GM19099 (cell line): ENCODE measurements at regions not wholly inside any gene's neighbourhood (a gene's known extent, or its start where the extent isn't known, plus 50 kb on each side); places are given as distances from the start of the nearest gene placed in this dataset.

Experiments
- POLR2A ChIP-seq: IDR thresholded peaks from 3 replicates; pipeline ENCODE4 v1.6.1; 2011; ENCODE audit warnings: low read depth; ENCODE audit not compliant: insufficient read length; ENCODE audit errors: extremely low read depth

DNA sequence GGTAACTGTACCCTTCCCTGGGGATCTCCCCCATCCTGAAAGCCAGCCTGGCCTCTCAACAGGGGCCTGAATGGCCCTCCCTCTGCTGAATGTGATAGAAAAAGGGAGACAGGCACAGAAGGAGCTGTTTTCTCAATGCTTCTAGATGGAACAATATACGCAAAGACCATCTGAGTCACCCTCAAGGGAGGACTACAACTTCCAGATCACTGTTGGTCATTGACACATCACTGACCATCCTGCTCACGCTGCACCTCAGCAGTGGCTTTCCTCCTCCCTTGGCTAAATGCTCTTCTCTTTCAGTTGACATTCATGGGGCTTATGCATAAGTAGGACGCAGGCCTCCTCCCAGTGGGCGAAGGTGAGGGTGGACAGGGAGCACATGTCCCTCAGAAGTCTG, 112.2 kb upstream of the SHB start:
- no peak for TF ChIP-seq POLR2A

DNA sequence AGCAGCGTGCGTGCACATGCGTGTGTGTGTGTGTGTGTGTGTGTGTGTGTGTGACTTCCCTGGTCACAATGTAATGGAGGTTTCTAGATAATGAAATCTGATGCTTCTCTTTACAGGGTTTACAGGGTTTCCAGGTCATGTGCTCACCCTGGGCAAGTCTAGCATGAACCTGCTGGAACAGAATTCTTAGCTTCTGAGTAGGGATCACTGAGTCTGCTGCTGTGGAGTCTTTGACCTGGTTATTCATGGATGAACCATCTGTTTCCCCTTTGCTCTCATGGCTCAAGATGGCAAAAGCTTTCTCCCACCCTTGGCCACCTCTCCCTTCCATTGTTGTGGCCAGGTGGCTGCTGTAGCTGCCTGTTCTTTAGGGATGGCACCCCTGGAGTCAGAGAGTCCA, 111.6 kb upstream of the SHB start:
- TF ChIP-seq POLR2A, result no peak

DNA sequence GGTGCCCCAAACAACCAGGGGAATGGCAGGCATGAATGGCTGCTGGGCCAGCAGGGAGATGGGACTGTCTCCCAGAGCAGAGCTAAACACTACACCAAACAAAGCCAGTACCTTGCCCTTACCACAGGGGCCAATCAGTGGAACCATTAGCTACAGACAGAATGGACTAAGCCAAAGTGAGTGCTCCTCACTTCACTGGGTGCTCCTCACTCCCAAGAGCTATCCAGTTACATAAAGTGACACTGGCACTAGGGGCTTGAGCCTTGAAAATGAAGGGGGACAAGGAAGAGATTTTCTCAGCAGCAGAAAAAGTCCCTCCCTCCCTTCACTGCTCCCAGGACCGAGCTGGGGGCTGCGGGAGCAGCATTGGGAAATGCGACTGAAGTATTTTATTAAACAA, 110.9 kb upstream of the SHB start:
- no peak for TF ChIP-seq POLR2A

DNA sequence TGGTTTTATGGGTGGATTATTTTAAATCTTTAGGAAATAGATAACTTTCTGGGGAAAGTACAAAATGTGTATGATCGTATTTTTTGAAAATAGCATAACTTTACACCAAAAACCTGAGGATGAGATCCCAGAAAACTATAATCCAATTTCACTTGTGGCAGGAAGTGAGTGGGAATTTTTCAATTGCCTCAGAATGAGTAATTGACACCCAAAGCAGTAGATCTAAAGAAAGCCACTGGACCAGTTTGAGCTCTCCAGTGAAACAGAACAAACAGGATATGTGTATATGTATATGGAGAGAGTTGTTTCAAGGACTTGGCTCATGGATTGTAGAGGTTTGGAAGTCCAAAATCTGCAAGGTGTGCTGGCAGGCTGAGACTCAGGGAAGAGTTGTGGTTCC, 109.2 kb upstream of the SHB start:
- TF ChIP-seq POLR2A, result no peak

DNA sequence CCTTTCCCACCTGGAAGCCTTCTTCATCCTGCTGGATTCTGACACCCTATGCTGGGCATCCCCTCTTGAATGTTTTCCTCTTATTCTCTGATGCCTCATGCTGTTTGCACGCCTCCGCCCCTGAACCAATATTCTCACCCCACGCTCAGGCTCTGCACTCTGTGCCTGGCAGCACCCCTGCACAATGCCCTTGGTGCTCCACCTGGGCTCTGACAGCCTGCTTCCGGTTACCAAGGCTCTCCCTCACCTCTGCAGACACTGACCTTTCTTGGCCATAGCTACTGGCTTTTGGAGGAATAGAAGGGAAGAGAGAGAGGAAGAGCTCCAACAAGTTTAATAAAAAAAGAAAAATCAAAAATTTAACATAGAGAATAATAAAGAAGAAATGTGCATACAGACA, 108.7 kb upstream of the SHB start:
- TF ChIP-seq POLR2A, result no peak

DNA sequence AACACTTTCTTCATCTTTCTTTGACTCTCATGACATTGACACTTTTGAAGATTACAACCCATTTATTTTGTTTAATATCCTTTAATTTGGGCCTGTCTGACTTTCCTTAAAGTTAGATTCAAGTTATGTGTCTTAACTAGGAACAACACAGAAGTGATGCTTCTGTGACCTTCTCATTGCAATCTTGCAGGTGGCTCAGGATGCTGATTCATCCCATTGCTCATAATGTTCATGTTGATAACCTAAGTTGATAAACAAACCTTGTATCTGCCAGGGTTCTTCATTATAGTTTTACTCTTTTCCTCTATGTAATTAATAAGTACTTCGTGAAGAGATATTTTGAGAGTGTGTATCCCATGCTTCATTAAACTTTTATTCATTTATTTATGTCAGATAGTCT, 107.2 kb upstream of the SHB start:
- no peak for TF ChIP-seq POLR2A

DNA sequence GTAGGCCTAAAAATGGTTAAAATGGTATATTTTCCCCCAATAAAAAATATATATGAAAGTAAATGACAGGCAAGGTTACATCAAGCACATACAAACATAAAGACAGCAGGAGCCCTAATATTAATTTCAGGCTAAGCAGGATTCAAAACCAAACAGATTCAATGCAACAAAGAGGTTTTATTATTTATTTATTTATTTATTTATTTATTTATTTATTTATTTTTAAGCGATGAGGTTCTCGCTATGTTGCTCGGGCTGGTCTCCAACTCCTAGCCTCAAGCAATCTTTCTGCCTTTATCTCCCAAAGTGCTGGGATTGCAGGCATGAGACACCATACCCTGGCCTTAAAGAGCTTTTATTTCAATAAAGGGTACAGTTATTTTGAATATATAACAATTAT, 106.4 kb upstream of the SHB start:
- TF ChIP-seq POLR2A, result no peak

DNA sequence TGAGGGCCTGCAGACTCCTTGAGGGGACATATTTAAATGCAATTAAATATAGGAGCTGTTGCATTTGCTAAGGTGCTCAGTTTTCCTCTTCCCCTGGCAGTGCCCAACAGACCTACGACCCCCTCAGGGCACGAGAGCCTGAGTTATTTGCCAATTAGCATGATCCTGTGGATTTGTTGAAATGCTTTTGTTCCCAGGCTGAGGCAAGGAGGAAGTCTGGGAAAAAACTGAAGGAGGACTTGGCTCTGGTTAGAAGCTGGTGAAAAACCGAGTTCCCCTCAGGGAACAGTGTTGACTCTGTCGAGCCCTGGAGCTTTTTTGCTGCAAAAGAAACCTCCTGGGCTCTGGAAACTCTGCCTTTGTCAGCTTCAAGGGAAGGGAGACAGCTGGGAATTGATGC, 103.6 kb upstream of the SHB start:
- no peak for TF ChIP-seq POLR2A

DNA sequence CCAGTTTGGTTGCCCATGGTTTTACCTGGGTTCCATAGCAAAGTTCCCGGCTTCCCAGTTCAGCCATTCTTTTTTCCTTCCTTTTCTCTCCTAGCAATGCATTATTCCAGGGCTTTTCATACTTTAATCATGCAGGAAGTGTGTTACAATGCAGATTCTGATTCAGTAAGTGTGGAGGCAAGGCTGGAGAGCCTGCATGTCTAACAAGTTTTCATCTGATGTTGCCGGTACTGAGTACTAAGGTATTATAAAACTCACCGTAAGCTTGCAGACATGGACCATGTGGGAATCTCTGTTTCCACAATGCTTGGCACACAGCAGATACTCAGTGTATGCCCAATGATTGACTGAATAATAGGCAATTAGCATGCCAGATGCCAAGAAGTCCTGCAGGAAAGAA, 102.9 kb upstream of the SHB start:
- TF ChIP-seq POLR2A, result no peak

DNA sequence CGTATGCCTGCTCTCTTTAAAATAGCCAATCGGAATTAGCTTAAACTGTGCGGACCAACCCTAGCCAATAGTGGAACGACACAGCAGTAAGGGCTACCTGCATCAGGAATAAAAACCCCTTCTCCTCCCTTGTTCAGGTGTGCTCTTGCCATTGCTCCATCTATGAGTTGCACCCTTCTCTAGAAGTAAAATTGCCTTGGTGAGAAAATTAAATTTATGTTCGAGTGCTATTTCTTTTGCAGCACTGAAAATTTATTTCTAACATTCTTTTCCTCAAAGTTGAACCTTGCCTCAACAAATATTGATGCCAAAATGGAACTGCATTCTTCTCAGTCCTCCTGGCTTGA, 102.5 kb upstream of the SHB start:
- no peak for TF ChIP-seq POLR2A

DNA sequence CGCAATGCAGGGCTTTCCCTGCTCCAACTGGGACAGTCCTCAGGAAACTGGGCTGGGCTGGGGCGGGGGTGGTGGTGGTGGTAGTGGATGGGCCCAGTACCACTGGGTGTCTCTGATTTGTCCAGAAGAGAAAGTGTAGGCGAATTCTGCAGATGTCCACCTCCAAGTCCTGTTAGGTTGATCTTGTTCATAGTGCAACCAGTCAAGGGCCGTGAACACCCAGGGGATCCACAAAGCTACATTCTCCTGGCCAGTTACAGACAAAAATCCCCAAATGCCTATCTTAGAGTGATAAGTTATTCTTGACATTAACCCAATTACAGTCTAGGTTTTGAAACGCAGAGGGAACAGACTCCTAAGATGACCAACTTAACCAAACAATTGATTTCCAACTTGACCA, 97.5 kb upstream of the SHB start:
- TF ChIP-seq POLR2A, result no peak

DNA sequence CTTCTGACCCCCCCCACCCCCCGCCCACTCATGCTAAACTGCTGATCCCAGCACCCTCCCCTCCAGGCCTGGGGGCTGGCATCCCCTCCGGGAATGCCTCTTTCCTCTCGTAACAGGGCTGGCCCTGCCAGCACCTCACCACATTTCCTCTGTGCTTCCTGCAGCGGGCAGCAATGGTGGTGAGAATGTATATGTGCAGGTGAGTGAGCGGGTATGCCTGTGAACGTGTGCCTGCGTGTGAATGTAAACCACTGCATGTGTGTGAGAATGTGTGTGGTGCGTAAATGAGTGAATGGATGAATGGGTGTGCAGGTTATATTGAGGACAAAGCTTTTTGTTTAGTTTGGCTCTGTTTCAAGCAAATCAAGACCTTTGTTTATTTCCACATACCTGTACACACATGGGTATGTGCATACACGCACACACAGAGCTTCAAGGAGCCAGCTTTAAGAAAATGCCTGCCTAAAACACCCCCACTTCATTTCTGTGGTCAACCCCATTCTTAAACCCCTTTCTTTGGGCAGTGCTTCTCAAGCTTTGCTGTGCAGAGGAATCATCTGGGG, 95.7 kb upstream of the SHB start:
- no peak for TF ChIP-seq POLR2A

DNA sequence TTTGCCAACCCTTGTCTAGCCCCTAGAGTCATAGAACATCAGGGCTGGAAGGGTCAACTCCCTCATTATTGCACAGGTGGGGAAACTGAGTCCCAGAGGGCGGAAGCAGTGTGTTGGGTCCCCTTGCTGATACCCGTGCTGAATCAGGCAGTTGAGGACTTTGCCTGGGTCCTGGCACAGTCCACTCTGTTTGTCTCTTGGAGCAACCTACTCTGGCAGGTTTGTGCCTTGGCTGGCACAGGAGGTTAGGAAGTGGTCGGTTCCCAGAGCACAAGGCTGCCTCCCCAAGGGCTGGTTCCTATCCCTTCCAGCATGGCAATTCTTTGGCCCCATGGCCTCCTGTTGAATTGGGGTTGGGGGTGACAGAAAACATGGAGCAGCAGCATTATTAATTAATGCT, 94.5 kb upstream of the SHB start:
- no peak for TF ChIP-seq POLR2A

DNA sequence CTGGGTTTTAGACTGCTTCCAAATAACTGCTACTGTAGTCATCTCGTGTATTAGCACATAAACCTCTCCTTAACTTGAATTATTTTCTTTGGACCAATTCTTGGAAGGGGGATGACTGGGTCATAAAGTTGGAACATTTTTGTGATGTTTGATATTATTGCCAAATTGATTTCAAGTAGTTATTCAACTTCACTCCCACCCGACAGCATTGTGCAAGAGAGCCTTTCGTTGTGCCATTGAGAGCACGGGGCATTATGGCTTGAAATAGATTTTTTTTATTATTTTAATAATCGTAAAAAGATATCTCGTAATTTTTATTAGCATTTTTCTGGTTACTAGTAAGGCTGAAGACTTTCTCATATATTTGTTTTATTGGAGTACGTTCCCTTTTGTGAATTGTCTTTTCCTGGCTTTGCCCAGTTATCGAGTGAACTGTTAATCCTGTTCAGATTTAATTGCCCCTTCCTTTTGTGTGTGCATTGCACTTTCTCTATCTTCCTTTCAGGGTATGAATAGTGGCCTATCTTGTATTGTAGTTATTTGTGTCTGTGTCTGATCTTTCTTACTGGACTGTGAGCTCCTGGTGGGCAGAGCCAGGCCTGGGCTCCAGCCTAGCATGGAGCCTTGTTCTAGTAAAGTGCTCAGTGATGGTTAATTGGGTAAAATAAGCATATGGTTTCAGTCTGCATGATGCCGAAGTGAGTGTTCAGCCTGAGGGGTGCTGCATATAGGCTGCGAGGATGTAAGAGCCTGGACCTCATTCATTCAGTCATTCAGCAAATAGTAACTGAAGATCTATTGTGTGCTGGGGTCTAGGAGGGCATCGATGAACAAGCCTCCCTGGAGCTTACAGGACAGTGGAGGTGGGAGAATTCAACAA, 93.5 kb upstream of the SHB start:
- TF ChIP-seq POLR2A, result no peak

DNA sequence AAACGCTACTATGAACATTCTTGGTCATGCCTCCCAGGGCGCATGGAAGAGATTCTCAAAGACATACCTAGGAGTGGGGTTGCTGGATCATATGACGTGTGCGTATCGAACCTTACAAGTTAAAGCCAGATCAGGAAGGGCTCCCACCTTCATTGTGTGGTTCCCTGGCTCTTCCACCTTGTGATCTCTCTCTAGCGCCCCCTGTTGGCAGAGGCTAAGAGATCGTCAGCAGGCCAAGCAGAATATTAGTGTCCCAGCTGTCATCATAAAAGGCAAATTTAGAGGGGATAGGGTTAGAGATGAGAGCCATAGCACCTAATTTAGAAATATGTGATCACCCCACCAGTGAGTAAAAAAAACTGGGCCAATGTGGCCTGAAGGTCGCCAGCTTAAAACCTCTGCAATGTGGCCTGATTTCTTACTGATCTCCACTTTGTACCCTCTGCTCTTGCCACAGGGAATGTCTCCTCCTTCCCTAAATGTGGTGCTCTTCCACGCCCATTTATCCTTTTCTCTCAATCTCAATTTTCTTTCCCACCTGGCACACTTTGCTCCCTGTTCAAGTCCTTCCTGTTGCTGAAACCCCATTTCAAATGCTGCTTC, 91.7 kb upstream of the SHB start:
- TF ChIP-seq POLR2A, result no peak

DNA sequence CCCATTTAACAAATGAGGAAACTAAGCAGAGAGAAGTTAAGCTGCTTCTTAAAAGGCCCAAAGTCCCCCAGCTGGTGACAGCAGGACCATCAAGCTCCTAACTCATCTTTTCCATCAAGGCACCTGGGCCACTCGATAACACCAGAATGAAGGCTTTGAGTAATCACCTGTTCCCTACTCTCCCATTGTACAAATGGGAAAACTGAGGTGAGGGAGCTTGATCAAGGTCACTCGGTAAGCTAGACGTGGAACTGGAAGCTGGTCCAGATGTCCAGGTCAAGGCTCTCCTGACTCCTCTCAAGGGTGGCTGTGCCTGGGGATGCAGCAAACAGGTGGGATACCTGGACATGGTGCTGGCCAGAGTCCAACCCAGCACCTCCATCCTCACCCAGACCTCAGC, 90.6 kb upstream of the SHB start:
- TF ChIP-seq POLR2A, result no peak
